ENCODE measurements at regions not wholly inside any gene's neighbourhood (a gene's known extent, or its start where the extent isn't known, plus 50 kb on each side); places are given as distances from the start of the nearest gene placed in this dataset.

- DNase-seq (ENCODE audit: low read depth): no peak
- TF ChIP-seq CTCF (conservative IDR thresholded peaks at IDR 0.05; ENCODE audit: low read depth, low read length): no peak
- H3K4me3 ChIP-seq (ENCODE audit: low read depth, low read length): no peak overlapping the region
Observed at GRCh38 chr7:136652635-136653370, 215.6 kb upstream of the CHRM2 start.

- no peak for DNase-seq (ENCODE audit: low read depth)
- H3K4me3 ChIP-seq (ENCODE audit: low read depth, low read length): no peak overlapping the region
- TF ChIP-seq CTCF (conservative IDR thresholded peaks at IDR 0.05; ENCODE audit: low read depth, low read length): no peak
Observed at GRCh38 chr7:136640977-136641376, 227.5 kb upstream of the CHRM2 start.

GRCh38 chr7:136637813-136638212 is 230.6 kb upstream of the CHRM2 start:
- no peak for DNase-seq (ENCODE audit: low read depth)
- no peak for TF ChIP-seq CTCF (conservative IDR thresholded peaks at IDR 0.05; ENCODE audit: low read depth, low read length)
- H3K4me3 ChIP-seq (ENCODE audit: low read depth, low read length): no peak overlapping the region

GRCh38 chr7:136635751-136636150 is 232.7 kb upstream of the CHRM2 start:
- no peak for TF ChIP-seq CTCF (conservative IDR thresholded peaks at IDR 0.05; ENCODE audit: low read depth, low read length)
- H3K4me3 ChIP-seq (ENCODE audit: low read depth, low read length): no peak overlapping the region
- no peak for DNase-seq (ENCODE audit: low read depth)

DNA sequence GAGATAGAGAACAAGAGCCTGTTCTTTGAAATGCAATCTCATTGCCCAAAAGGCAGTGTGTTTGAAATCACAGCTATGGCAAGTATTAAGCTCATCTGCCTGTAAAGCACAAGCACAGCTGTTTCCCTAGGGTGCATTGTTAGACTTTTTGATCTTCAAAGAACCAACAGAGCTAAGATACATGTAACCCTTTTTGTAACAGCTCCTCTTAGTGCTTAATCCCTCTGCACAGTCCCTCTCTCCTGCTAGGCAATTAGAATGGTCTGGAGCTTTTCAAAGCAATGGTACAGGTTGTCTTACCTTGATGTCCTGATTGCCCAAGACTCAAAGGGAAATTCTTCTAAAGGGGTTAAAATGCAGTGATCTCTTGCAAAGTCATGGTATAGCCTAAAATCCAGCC is 249.6 kb upstream of the CHRM2 start:
- no peak for DNase-seq (ENCODE audit: low read depth)
- H3K4me3 ChIP-seq (ENCODE audit: low read depth, low read length): no peak overlapping the region
- no peak for TF ChIP-seq CTCF (conservative IDR thresholded peaks at IDR 0.05; ENCODE audit: low read depth, low read length)

DNA sequence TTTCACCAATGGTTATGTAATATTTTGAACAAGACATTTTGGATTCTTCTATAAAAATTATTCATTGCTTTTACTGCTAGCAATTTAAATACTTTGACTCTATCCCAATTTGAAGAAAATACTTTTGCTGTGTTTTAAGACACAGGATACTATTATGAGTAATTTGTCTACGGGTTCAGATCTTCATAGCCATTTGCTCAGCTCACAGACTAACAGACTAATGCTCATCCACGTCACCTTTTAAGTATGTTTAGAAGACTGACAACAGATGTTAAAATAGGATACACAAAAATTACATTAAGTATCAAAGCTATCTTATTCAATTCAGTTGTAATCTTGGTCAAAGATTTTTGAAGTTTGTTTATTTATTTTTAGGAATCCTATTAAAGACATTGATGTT is 251.3 kb upstream of the CHRM2 start:
- no peak overlapping the region for H3K4me3 ChIP-seq (ENCODE audit: low read depth, low read length)
- TF ChIP-seq CTCF (conservative IDR thresholded peaks at IDR 0.05; ENCODE audit: low read depth, low read length): no peak
- no peak for DNase-seq (ENCODE audit: low read depth)
